CD4-positive, alpha-beta memory T cell (primary cell): ENCODE measurements at regions not wholly inside any gene's neighbourhood (a gene's known extent, or its start where the extent isn't known, plus 50 kb on each side); places are given as distances from the start of the nearest gene placed in this dataset.
"Not testable (repeated sequence)": the region's sequence is repeated elsewhere in the genome, so short reads cannot be mapped to it uniquely, and the experiment has no call there.

Experiments used
- CTCF ChIA-PET: fragments of 350-600 bp; sonication (Branson Sonifier 250); formaldehyde crosslinking; loops from one replicate; lab custom pipeline; 2021; ENCODE audit warnings: inconsistent platforms; ENCODE audit not compliant: partially characterized antibody; lab: Charles Lee
- POLR2A ChIA-PET: fragments of 350-600 bp; sonication (Branson Sonifier 250); formaldehyde crosslinking; loops from one replicate; lab custom pipeline; 2021; ENCODE audit not compliant: partially characterized antibody; lab: Charles Lee
- DNase-seq, 5 donors: peaks; one replicate each; pipeline versions ENCODE4 v3.0.0 to v3.0.0-alpha.2; 2020 to 2022; ENCODE audit warnings: mixed read lengths in 1 of 5
- H3K27ac ChIP-seq: one replicate; pipeline ENCODE4 v1.7.0; 2013; ENCODE audit warnings: low read depth, low read length
- H3K27me3 ChIP-seq: 2 replicates; pipeline ENCODE4 v1.7.0; 2013; ENCODE audit warnings: mild to moderate bottlenecking, low read length, moderate library complexity; ENCODE audit not compliant: insufficient read depth
- H3K36me3 ChIP-seq: 2 replicates; pipeline ENCODE4 v1.7.0; 2013; ENCODE audit warnings: mild to moderate bottlenecking, low read length, moderate library complexity; ENCODE audit not compliant: insufficient read depth
- H3K4me1 ChIP-seq: 2 replicates; pipeline ENCODE4 v1.7.0; 2013; ENCODE audit warnings: mild to moderate bottlenecking, low read length, moderate library complexity; ENCODE audit not compliant: insufficient read depth
- H3K4me3 ChIP-seq, 2 donors: one replicate each; pipeline ENCODE4 v1.7.0; 2013; ENCODE audit warnings: low read length in 2 of 2, mild to moderate bottlenecking in 1 of 2
- H3K9me3 ChIP-seq, 2 donors: one replicate each; pipeline ENCODE4 v1.7.0; 2013; ENCODE audit warnings: low read length in 2 of 2, control low read depth in 1 of 2; ENCODE audit not compliant: control insufficient read depth in 1 of 2
- H3K27ac Mint-ChIP-seq, 7 donors: one replicate each; pipeline ENCODE4 v1.8.0; 2020 to 2021; ENCODE audit warnings: mixed read lengths in 7 of 7, mild to moderate bottlenecking in 6 of 7, inconsistent platforms in 3 of 7, moderate library complexity in 3 of 7
- H3K27me3 Mint-ChIP-seq, 2 donors: one replicate each; pipeline ENCODE4 v1.8.0; 2020 to 2021; ENCODE audit warnings: mixed read lengths in 2 of 2
- H3K36me3 Mint-ChIP-seq, 2 donors: one replicate each; pipeline ENCODE4 v1.8.0; 2020 to 2021; ENCODE audit warnings: mixed read lengths in 2 of 2, inconsistent platforms in 1 of 2, mild to moderate bottlenecking in 1 of 2
- H3K4me1 Mint-ChIP-seq, 4 donors: one replicate each; pipeline ENCODE4 v1.8.0; 2020 to 2021; ENCODE audit warnings: mixed read lengths in 4 of 4, mild to moderate bottlenecking in 1 of 4
- H3K4me3 Mint-ChIP-seq, 8 donors: one replicate each; pipeline ENCODE4 v1.8.0; 2020 to 2021; ENCODE audit warnings: mixed read lengths in 8 of 8, mild to moderate bottlenecking in 7 of 8, moderate library complexity in 6 of 8, inconsistent platforms in 3 of 8
- H3K9me3 Mint-ChIP-seq, 8 donors: one replicate each; pipeline ENCODE4 v1.8.0; 2020 to 2021; ENCODE audit warnings: mixed read lengths in 8 of 8, mild to moderate bottlenecking in 5 of 8, inconsistent platforms in 3 of 8, moderate library complexity in 1 of 8
- intact Hi-C: fragments of 100-400 bp; cut with micrococcal nuclease; formaldehyde crosslinking; loops from one replicate; pipeline ENCODE4 v1.15.1; 2023

DNA sequence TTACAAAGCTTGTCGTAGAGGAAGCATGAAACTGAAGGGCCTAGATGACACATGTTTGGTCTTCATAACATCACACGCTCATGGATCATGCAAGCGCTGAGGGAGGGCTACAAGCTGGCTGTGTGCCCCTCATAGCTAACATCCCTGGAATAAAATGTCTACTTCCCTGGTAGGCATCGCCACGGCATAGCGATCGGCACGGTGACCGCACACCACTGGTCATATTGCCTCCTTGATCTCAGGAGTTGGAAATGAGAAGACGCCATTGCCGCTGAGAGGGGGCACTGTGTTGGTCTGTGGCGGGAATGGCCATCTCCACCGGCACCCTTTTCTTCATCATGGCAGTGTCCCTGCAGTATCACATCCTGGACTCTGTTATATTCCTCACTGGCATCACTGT, 50.1 kb upstream of the TUBA3E start:
- POLR2A ChIA-PET, CTCF ChIA-PET, H3K36me3 ChIP-seq, H3K4me1 ChIP-seq, H3K9me3 ChIP-seq, H3K9me3 Mint-ChIP-seq, H3K4me1 Mint-ChIP-seq, H3K4me3 Mint-ChIP-seq, H3K27ac Mint-ChIP-seq, H3K27ac ChIP-seq, H3K27me3 ChIP-seq, H3K4me3 ChIP-seq, intact Hi-C loops, DNase-seq, H3K36me3 Mint-ChIP-seq: not testable (repeated sequence)
- peaks cover 15 to 26% of the 10 kb centered on the region in 2 donors for H3K27me3 Mint-ChIP-seq
